Gastrocnemius medialis (tissue), 4 donors: ENCODE measurements at regions not wholly inside any gene's neighbourhood (a gene's known extent, or its start where the extent isn't known, plus 50 kb on each side); places are given as distances from the start of the nearest gene placed in this dataset.

Source experiments
- ATAC-seq, 2 donors: fragments of 150-250 bp; one replicate each; pipeline ENCODE4 v1.9.1; 2016
- DNase-seq, 2 donors: peaks; one replicate each; pipeline ENCODE4 v3.0.0-alpha.2; 2019
- H3K27ac ChIP-seq, 4 donors: fragments of 200-600 bp; sonication (generic); 1 replicate in 1 of 4; 2 replicates in 3 of 4; pipeline ENCODE4 v1.5.1; 2016 to 2018; ENCODE audit warnings: mild to moderate bottlenecking in 2 of 4, moderate library complexity in 1 of 4
- H3K27me3 ChIP-seq, 3 donors: fragments of 200-600 bp; sonication (generic) in 2 of 3; 1 replicate in 1 of 3; 2 replicates in 2 of 3; pipeline versions ENCODE4 v1.5.1 to v1.6.0; 2016 to 2019; ENCODE audit warnings: mild to moderate bottlenecking in 1 of 3, moderate library complexity in 1 of 3
- H3K36me3 ChIP-seq, 2 donors: fragments of 200-600 bp; sonication (generic) in 1 of 2; one replicate each; pipeline ENCODE4 v1.5.1; 2017 to 2018
- H3K4me1 ChIP-seq, 2 donors: fragments of 200-600 bp; sonication (generic) in 1 of 2; one replicate each; pipeline ENCODE4 v1.5.1; 2016 to 2017; ENCODE audit warnings: mild to moderate bottlenecking in 2 of 2
- H3K4me3 ChIP-seq, 4 donors: fragments of 200-600 bp; sonication (generic) in 3 of 4; 1 replicate in 1 of 4; 2 replicates in 3 of 4; pipeline ENCODE4 v1.5.1; 2016 to 2019; ENCODE audit warnings: mild to moderate bottlenecking in 2 of 4
- H3K9me3 ChIP-seq, 3 donors: fragments of 200-600 bp; sonication (generic) in 2 of 3; 1 replicate in 1 of 3; 2 replicates in 2 of 3; pipeline ENCODE4 v1.5.1; 2016 to 2019
- POLR2A ChIP-seq, 2 donors: fragments of 450-650 bp; IDR thresholded peaks; one replicate each; pipeline ENCODE4 v1.6.1; 2017; ENCODE audit warnings: antibody characterized with exemption in 2 of 2, mild to moderate bottlenecking in 2 of 2, moderate library complexity in 2 of 2
- in situ Hi-C, 4 donors: fragments of 200-750 bp; cut with MboI; loops; one replicate each; pipeline versions ENCODE4 v1.15.0 to v1.8.0; 2017; ENCODE audit warnings: low sequenced_read_pairs in 4 of 4
- intact Hi-C: fragments of 100-400 bp; cut with DNase I; formaldehyde crosslinking; loops from one replicate; pipeline ENCODE4 v1.15.1; 2023; ENCODE audit warnings: low total_unique reads
- TF ChIP-seq, protein P1 (sequence below), 5 experiments: fragments of 450-650 bp in 3 of 5; fragments of 200-600 bp in 2 of 5; sonication (generic) in 2 of 5; IDR thresholded peaks in 4 of 5; conservative IDR thresholded peaks in 1 of 5; 1 replicate in 4 of 5; 2 replicates in 1 of 5; pipeline ENCODE4 v1.5.1; 2016 to 2019; ENCODE audit warnings: antibody characterized with exemption in 5 of 5, mild to moderate bottlenecking in 3 of 5, moderate library complexity in 3 of 5

DNA sequence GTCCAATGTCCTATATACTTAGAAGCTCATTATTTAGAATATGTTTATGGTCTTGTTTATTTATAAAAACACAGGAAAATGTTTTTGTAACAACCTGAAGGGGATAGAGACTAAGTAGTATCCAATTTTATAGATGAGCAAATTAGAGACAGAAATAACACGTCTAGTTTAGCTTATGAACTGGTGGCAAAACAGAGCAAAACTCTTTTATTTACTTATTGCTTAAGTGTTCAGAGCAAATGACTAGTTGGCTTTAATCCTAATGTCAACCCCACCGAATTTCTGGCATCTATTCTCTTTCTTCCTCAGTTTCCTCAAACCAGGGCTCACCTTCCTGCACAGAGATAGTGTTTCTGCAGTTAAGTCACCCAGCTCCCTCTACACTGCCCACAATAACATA lies 792.8 kb downstream of the REEP3 start:
- DNase-seq (no peak), ATAC-seq (no peak)
- Histone ChIP-seq H3K27me3 (no peaks in the 10 kb centered on the region), H3K4me3 (no peak overlapping the region), H3K36me3 (no peaks in the 10 kb centered on the region), H3K4me1 (no peaks in the 10 kb centered on the region), H3K9me3 (no peaks in the 10 kb centered on the region), H3K27ac (no peak overlapping the region)
- TF ChIP-seq POLR2A (IDR thresholded peaks at IDR 0.05) = no peak
- TF ChIP-seq, protein P1, sequence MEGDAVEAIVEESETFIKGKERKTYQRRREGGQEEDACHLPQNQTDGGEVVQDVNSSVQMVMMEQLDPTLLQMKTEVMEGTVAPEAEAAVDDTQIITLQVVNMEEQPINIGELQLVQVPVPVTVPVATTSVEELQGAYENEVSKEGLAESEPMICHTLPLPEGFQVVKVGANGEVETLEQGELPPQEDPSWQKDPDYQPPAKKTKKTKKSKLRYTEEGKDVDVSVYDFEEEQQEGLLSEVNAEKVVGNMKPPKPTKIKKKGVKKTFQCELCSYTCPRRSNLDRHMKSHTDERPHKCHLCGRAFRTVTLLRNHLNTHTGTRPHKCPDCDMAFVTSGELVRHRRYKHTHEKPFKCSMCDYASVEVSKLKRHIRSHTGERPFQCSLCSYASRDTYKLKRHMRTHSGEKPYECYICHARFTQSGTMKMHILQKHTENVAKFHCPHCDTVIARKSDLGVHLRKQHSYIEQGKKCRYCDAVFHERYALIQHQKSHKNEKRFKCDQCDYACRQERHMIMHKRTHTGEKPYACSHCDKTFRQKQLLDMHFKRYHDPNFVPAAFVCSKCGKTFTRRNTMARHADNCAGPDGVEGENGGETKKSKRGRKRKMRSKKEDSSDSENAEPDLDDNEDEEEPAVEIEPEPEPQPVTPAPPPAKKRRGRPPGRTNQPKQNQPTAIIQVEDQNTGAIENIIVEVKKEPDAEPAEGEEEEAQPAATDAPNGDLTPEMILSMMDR (IDR thresholded peaks at IDR 0.05 in 4 of 5, conservative IDR thresholded peaks at IDR 0.05 in 1 of 5) = no peak
- intact Hi-C loops = no loop called here
- in situ Hi-C loops = no loop called here

DNA sequence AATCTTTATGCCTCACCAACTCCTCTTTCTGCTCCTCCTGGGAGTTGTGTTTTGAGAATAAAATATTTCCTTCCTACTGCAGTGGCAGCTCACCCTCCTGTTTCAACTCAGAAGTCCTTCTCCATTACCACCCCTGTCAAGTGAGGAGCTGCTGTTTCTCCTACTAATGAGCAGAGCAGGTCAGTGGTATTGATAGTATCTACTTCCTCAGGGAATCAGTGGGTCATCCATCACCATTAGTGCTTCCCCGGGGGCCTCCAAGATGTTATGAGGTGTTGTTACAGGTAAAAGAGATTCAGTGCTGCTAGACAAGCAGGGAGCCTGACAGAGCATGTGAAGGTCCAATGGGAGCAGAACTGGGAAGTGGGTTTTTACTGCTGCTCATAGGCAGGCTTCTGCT lies 795.2 kb downstream of the REEP3 start:
- no peak for TF ChIP-seq POLR2A (IDR thresholded peaks at IDR 0.05)
- TF ChIP-seq, protein P1 (IDR thresholded peaks at IDR 0.05 in 4 of 5, conservative IDR thresholded peaks at IDR 0.05 in 1 of 5) = no peak
- Histone ChIP-seq H3K9me3 (no peaks in the 10 kb centered on the region), H3K36me3 (no peaks in the 10 kb centered on the region), H3K27ac (no peak overlapping the region), H3K4me1 (no peaks in the 10 kb centered on the region), H3K4me3 (no peak overlapping the region), H3K27me3 (no peaks in the 10 kb centered on the region)
- ATAC-seq (no peak), DNase-seq (no peak)
- in situ Hi-C loops (no loop called here), intact Hi-C loops (no loop called here)

DNA sequence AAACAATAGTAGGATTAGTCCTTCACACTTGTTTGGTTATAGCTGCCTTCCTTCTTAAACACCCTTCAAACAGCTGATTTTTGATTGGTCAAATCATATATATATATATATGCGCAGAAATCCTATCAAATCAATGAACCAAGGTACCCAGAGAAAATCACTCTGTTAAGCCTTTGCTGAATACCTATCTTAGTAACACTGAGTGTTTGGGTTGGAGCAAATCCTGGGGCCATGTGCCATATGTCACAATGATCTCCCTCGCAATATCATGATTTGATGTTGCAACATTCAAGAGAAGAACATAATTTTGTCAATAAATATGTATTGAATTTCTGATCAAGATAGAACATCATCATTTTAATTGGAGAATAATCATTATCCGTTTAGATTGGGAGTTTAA lies 795.6 kb downstream of the REEP3 start:
- intact Hi-C loops = no loop called here
- no peak for ATAC-seq

DNA sequence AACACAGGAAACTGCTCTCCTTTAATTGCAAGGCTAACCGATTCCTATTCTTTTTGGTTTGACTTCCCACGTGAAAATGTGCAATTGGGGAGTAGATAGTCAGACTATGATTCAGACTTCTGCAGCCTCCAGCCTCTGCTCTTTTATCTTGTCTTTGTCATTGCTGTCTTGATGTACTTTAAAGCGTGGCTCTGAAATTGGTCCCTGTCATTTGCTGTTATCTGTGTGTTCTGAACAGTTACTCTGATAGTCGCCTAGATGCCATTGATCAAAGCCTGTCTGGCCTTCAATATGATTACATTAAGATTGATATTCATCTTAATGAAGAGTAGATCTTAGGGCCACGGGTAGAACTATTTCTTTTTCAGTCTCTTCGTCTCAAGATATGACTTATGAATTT lies 799.2 kb downstream of the REEP3 start:
- no peak for DNase-seq
- Histone ChIP-seq H3K4me1 (no peaks in the 10 kb centered on the region), H3K9me3 (no peaks in the 10 kb centered on the region), H3K27ac (no peak overlapping the region), H3K4me3 (no peak overlapping the region), H3K36me3 (no peaks in the 10 kb centered on the region), H3K27me3 (no peaks in the 10 kb centered on the region)
- in situ Hi-C loops = no loop called here
- no peak for ATAC-seq
- intact Hi-C loops = no loop called here
- TF ChIP-seq POLR2A (IDR thresholded peaks at IDR 0.05) = no peak
- TF ChIP-seq, protein P1 (IDR thresholded peaks at IDR 0.05 in 4 of 5, conservative IDR thresholded peaks at IDR 0.05 in 1 of 5) = no peak

More for the DNA sequence above, 795.6 kb downstream of the REEP3 start:
- Histone ChIP-seq H3K27me3 (no peaks in the 10 kb centered on the region), H3K4me1 (no peaks in the 10 kb centered on the region), H3K36me3 (no peaks in the 10 kb centered on the region), H3K4me3 (no peak overlapping the region), H3K9me3 (no peaks in the 10 kb centered on the region), H3K27ac (no peak overlapping the region)
- in situ Hi-C loops = no loop called here
- DNase-seq = no peak
- TF ChIP-seq POLR2A (IDR thresholded peaks at IDR 0.05) = no peak
- TF ChIP-seq, protein P1 (IDR thresholded peaks at IDR 0.05 in 4 of 5, conservative IDR thresholded peaks at IDR 0.05 in 1 of 5) = no peak

DNA sequence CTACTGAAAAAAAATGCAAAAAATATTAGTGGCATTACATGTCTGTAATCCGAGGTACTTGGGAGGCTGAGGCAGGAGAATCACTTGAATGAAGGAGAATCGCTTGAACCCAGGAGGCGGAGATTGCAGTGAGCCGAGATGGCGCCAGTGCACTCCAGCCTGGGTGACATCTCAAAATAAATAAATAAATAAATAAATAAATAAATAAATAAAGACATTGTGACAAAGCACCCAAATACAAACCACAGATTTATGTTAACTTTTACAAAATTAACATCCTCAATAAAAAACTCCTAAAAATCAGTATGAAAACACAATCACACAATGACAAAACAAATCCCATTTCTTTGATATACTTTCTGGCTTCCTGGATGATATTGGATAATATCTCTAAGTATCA lies 808.3 kb downstream of the REEP3 start:
- Histone ChIP-seq H3K4me1 (no peaks in the 10 kb centered on the region), H3K4me3 (no peak overlapping the region), H3K27ac (no peak overlapping the region), H3K27me3 (no peaks in the 10 kb centered on the region), H3K9me3 (no peaks in the 10 kb centered on the region), H3K36me3 (no peaks in the 10 kb centered on the region)
- in situ Hi-C loops = no loop called here
- TF ChIP-seq, protein P1 (IDR thresholded peaks at IDR 0.05 in 4 of 5, conservative IDR thresholded peaks at IDR 0.05 in 1 of 5) = no peak
- no peak for TF ChIP-seq POLR2A (IDR thresholded peaks at IDR 0.05)
- ATAC-seq = no peak
- intact Hi-C loops = no loop called here
- no peak for DNase-seq
